PC-3 (cell line): ENCODE measurements at regions not wholly inside any gene's neighbourhood (a gene's known extent, or its start where the extent isn't known, plus 50 kb on each side); places are given as distances from the start of the nearest gene placed in this dataset.

Experiments
- EZH2 ChIP-seq: fragments of 300-600 bp; sonication (generic); IDR thresholded peaks from one replicate; pipeline ENCODE4 v1.6.1; 2017; ENCODE audit warnings: antibody characterized with exemption, mild to moderate bottlenecking, low read length; ENCODE audit not compliant: unreplicated experiment
- EZH2phosphoT487 ChIP-seq: fragments of 300-600 bp; sonication (generic); IDR thresholded peaks from 2 replicates; pipeline ENCODE4 v1.6.1; 2018; ENCODE audit warnings: mild to moderate bottlenecking, antibody characterized with exemption, low read length, borderline replicate concordance
- TF ChIP-seq, protein P1 (sequence below): fragments of 300-600 bp; sonication (generic); conservative IDR thresholded peaks from 2 replicates; pipeline ENCODE4 v1.5.1; 2017; ENCODE audit warnings: antibody characterized with exemption, low read depth, mild to moderate bottlenecking, low read length

DNA sequence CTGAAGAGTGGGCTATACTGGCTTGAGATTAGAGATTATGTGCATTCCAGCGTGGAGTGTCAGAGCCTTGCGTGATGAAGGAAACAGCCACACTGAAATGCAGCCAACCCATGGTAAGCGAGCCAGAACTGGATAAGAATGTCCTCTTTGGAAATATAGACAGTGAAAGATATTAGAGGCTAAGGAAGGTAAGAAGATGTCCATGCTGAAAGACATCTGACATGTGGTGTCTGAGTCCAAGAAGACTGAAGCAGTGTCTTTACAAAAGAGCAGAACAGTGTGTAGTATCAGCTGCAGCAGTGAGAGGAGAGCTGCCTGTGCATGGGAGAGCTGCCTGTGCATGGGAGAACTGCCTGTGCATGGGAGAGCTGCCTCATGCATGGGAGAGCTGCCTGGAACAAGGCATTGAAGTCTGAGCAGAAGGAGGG, 672.2 kb downstream of the DIPK2A start:
- TF ChIP-seq, protein P1, sequence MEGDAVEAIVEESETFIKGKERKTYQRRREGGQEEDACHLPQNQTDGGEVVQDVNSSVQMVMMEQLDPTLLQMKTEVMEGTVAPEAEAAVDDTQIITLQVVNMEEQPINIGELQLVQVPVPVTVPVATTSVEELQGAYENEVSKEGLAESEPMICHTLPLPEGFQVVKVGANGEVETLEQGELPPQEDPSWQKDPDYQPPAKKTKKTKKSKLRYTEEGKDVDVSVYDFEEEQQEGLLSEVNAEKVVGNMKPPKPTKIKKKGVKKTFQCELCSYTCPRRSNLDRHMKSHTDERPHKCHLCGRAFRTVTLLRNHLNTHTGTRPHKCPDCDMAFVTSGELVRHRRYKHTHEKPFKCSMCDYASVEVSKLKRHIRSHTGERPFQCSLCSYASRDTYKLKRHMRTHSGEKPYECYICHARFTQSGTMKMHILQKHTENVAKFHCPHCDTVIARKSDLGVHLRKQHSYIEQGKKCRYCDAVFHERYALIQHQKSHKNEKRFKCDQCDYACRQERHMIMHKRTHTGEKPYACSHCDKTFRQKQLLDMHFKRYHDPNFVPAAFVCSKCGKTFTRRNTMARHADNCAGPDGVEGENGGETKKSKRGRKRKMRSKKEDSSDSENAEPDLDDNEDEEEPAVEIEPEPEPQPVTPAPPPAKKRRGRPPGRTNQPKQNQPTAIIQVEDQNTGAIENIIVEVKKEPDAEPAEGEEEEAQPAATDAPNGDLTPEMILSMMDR: no peak
- TF ChIP-seq EZH2: no peak
- no peak for TF ChIP-seq EZH2phosphoT487
